ENCODE measurements at regions not wholly inside any gene's neighbourhood (a gene's known extent, or its start where the extent isn't known, plus 50 kb on each side); places are given as distances from the start of the nearest gene placed in this dataset.

DNA sequence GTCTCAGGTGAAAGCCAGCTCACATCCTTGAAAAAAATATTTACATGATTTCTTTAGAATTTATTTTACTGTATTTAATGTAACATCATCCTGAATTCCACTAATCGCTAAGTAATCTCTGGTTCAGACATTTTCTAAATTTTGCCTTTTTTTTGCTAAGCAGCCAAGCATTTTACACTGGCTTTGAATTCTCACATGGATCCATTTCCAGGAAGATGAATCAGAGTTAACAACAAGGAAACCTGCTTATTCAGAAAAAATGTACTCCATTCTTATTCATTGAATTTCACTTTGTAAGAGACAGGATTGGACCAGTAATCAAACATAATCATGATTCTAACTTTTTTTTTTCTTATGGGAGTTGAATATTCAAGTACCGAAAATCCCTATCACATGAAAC, 1785.1 kb upstream of the FLRT2 start:
- no peak overlapping the region for H3K27ac ChIP-seq (ENCODE audit: low read depth in 1 of 2, low read length in 2 of 2)
- Mint-ChIP-seq H3K9me3 (peaks cover 0 to 6% (median 0%) of the 10 kb centered on the region in 7 donors), H3K27me3 (ENCODE audit: low read depth in 3 of 3) (no peaks in the 10 kb centered on the region), H3K4me3 (no peak overlapping the region), H3K36me3 (no peaks in the 10 kb centered on the region), H3K27ac (no peak overlapping the region), H3K4me1 (no peaks in the 10 kb centered on the region)
- WGBS (ENCODE audit: insufficient coverage) = no CpG with 5 or more reads among the region's 2 CpGs
- no peaks in the 10 kb centered on the region for H3K27me3 ChIP-seq (ENCODE audit: control insufficient read depth in 2 of 2, insufficient read depth in 2 of 2, low read length in 2 of 2)
- H3K9me3 ChIP-seq (replicated peaks in 1 of 2; ENCODE audit: control insufficient read depth in 1 of 2, insufficient read depth in 1 of 2, low read length in 2 of 2) = peaks cover 0 to 4% of the 10 kb centered on the region in 2 donors
- H3K4me3 ChIP-seq (replicated peaks in 1 of 3; ENCODE audit: low read depth in 2 of 3, low read length in 3 of 3) = no peak overlapping the region
- H3K9ac ChIP-seq (ENCODE audit: insufficient read depth, low read length, poor library complexity, severe bottlenecking) = no peak overlapping the region
- TF ChIP-seq, protein P1, sequence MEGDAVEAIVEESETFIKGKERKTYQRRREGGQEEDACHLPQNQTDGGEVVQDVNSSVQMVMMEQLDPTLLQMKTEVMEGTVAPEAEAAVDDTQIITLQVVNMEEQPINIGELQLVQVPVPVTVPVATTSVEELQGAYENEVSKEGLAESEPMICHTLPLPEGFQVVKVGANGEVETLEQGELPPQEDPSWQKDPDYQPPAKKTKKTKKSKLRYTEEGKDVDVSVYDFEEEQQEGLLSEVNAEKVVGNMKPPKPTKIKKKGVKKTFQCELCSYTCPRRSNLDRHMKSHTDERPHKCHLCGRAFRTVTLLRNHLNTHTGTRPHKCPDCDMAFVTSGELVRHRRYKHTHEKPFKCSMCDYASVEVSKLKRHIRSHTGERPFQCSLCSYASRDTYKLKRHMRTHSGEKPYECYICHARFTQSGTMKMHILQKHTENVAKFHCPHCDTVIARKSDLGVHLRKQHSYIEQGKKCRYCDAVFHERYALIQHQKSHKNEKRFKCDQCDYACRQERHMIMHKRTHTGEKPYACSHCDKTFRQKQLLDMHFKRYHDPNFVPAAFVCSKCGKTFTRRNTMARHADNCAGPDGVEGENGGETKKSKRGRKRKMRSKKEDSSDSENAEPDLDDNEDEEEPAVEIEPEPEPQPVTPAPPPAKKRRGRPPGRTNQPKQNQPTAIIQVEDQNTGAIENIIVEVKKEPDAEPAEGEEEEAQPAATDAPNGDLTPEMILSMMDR (IDR thresholded peaks at IDR 0.05) = no peak
- no peaks in the 10 kb centered on the region for H3K4me1 ChIP-seq (ENCODE audit: control insufficient read depth in 1 of 2, insufficient read depth in 2 of 2, low read length in 2 of 2)
- no peaks in the 10 kb centered on the region for H3K79me2 ChIP-seq (ENCODE audit: insufficient read depth, low read length)
- no peak overlapping the region for H2AFZ ChIP-seq (ENCODE audit: insufficient read depth, low read depth, low read length, poor library complexity, severe bottlenecking)
- H3K4me2 ChIP-seq (replicated peaks; ENCODE audit: extremely low read depth, low read length, poor library complexity, severe bottlenecking) = no peak overlapping the region
- H3K36me3 ChIP-seq (replicated peaks in 1 of 2; ENCODE audit: control insufficient read depth in 1 of 2, insufficient read depth in 2 of 2, low read length in 2 of 2) = no peaks in the 10 kb centered on the region
- no peak for DNase-seq
- H4K20me1 ChIP-seq (ENCODE audit: insufficient read depth, low read length) = no peaks in the 10 kb centered on the region
- intact Hi-C loops (cut with micrococcal nuclease) = no loop called here

DNA sequence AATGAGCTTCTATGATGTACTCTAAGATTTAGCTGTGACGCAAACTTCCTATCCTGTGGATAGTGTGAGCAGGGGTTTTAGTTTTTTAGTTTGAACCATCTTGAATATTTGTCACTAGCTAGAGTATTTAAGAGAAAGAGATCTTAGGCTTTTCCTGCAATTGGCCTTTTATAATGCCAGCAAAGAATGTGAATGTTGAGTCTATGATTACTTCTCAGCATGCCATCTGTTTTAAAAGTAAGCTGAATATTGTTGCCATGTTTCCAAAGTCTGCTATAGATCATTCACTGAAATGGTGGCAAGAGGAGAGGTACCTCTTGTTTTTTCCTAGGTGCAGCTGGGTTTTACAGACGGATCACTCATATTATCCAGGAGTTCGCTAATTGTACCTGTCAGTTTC, 1783.6 kb upstream of the FLRT2 start:
- Histone ChIP-seq H2AFZ (ENCODE audit: insufficient read depth, low read depth, low read length, poor library complexity, severe bottlenecking) (no peak overlapping the region), H3K27ac (ENCODE audit: low read depth in 1 of 2, low read length in 2 of 2) (no peak overlapping the region), H3K36me3 (replicated peaks in 1 of 2; ENCODE audit: control insufficient read depth in 1 of 2, insufficient read depth in 2 of 2, low read length in 2 of 2) (no peaks in the 10 kb centered on the region), H3K27me3 (ENCODE audit: control insufficient read depth in 2 of 2, insufficient read depth in 2 of 2, low read length in 2 of 2) (no peaks in the 10 kb centered on the region), H3K9me3 (replicated peaks in 1 of 2; ENCODE audit: control insufficient read depth in 1 of 2, insufficient read depth in 1 of 2, low read length in 2 of 2) (peaks cover 0 to 4% of the 10 kb centered on the region in 2 donors), H3K79me2 (ENCODE audit: insufficient read depth, low read length) (no peaks in the 10 kb centered on the region), H3K9ac (ENCODE audit: insufficient read depth, low read length, poor library complexity, severe bottlenecking) (no peak overlapping the region), H4K20me1 (ENCODE audit: insufficient read depth, low read length) (no peaks in the 10 kb centered on the region), H3K4me3 (replicated peaks in 1 of 3; ENCODE audit: low read depth in 2 of 3, low read length in 3 of 3) (no peak overlapping the region), H3K4me1 (ENCODE audit: control insufficient read depth in 1 of 2, insufficient read depth in 2 of 2, low read length in 2 of 2) (no peaks in the 10 kb centered on the region), H3K4me2 (replicated peaks; ENCODE audit: extremely low read depth, low read length, poor library complexity, severe bottlenecking) (no peak overlapping the region)
- no peak for DNase-seq
- peaks cover 0 to 6% (median 0%) of the 10 kb centered on the region in 7 donors for H3K9me3 Mint-ChIP-seq
- no peak overlapping the region for H3K4me3 Mint-ChIP-seq
- no peaks in the 10 kb centered on the region for H3K4me1 Mint-ChIP-seq
- no peak overlapping the region for H3K27ac Mint-ChIP-seq
- no peaks in the 10 kb centered on the region for H3K27me3 Mint-ChIP-seq (ENCODE audit: low read depth in 3 of 3)
- intact Hi-C loops (cut with micrococcal nuclease) = no loop called here
- TF ChIP-seq, protein P1 (IDR thresholded peaks at IDR 0.05) = no peak
- no CpG with 5 or more reads among the region's 3 CpGs for WGBS (ENCODE audit: insufficient coverage)
- H3K36me3 Mint-ChIP-seq = no peaks in the 10 kb centered on the region

All from CD14-positive monocyte (primary cell).